GM12878 (cell line): ENCODE measurements at regions not wholly inside any gene's neighbourhood (a gene's known extent, or its start where the extent isn't known, plus 50 kb on each side); places are given as distances from the start of the nearest gene placed in this dataset.

ENCODE experiments used
- ATAC-seq: fragments of 200-7000 bp; cut with Tn5 transposase; 3 replicates; pipeline ENCODE4 v1.9.1; 2020; ENCODE audit warnings: mild to moderate bottlenecking, moderate library complexity
- BruUV-seq: library from RNA; stranded (reverse); fragments of 400-500 nt; replicated peaks from 2 replicates; lab custom pipeline; 2021; lab: Mats Ljungman, UMichigan
- CTCF ChIA-PET: fragments of 300-600 bp; sonication (Branson Sonifier 250); formaldehyde crosslinking; extraction: SDS; loops from one replicate; lab custom pipeline; 2021; ENCODE audit warnings: inconsistent platforms; lab: Yijun Ruan, JAX
- POLR2A ChIA-PET: fragments of 350-600 bp; formaldehyde crosslinking; extraction: SDS; loops from one replicate; lab custom pipeline; 2021; ENCODE audit warnings: inconsistent platforms; lab: Charles Lee
- RAD21 ChIA-PET: fragments of 300-600 bp; sonication (Branson Sonifier 250); formaldehyde crosslinking; loops from one replicate; lab custom pipeline; 2023; ENCODE audit warnings: antibody characterized with exemption; ENCODE audit not compliant: unreplicated experiment; lab: Charles Lee
- SMC1A ChIA-PET: fragments of 300-600 bp; sonication (Branson Sonifier 250); formaldehyde crosslinking; loops from one replicate; lab custom pipeline; 2023; ENCODE audit not compliant: unreplicated experiment, uncharacterized antibody; lab: Charles Lee
- DNase-seq: peaks from one replicate; pipeline ENCODE4 v3.0.0-alpha.2; 2011; ENCODE audit warnings: low read depth, low spot score
- FAIRE-seq: peaks from 3 replicates; lab custom pipeline; 2011; peaks lifted over from hg19 to GRCh38; lab: Jason Lieb, UNC
- H2AFZ ChIP-seq: 2 replicates; pipeline ENCODE4 v1.6.0; 2011; ENCODE audit warnings: low read depth, low read length, control low read depth; ENCODE audit not compliant: control insufficient read depth
- H3K27ac ChIP-seq: 2 replicates; pipeline ENCODE4 v1.5.1; 2011; ENCODE audit warnings: control low read depth; ENCODE audit not compliant: control insufficient read depth, insufficient read depth
- H3K27me3 ChIP-seq, 2 experiments: replicated peaks in 1 of 2; 2 replicates each; pipeline versions ENCODE4 v1.6.0 to v1.6.1; 2011; ENCODE audit warnings: low read length in 1 of 2; ENCODE audit not compliant: control insufficient read depth in 2 of 2, insufficient read depth in 2 of 2
- H3K36me3 ChIP-seq, 2 experiments: 2 replicates each; pipeline ENCODE4 v1.5.1; 2011; ENCODE audit warnings: low read length in 1 of 2; ENCODE audit not compliant: control insufficient read depth in 2 of 2, insufficient read depth in 2 of 2
- H3K4me1 ChIP-seq: 2 replicates; pipeline ENCODE4 v1.6.1; 2011; ENCODE audit warnings: mild to moderate bottlenecking, low read length, moderate library complexity, mixed read lengths; ENCODE audit not compliant: control insufficient read depth, insufficient read depth
- H3K4me2 ChIP-seq: 2 replicates; pipeline ENCODE4 v1.6.0; 2011; ENCODE audit warnings: control low read depth; ENCODE audit not compliant: control insufficient read depth, insufficient read depth
- H3K4me3 ChIP-seq: fragments of 200-600 bp; sonication (generic); 2 replicates; pipeline ENCODE4 v1.5.1; 2016
- H3K79me2 ChIP-seq: 2 replicates; pipeline ENCODE4 v1.6.0; 2011; ENCODE audit warnings: low read length; ENCODE audit not compliant: control insufficient read depth, insufficient read depth
- H3K9ac ChIP-seq: 2 replicates; pipeline ENCODE4 v1.8.0; 2011; ENCODE audit warnings: low read length, control low read depth, mixed read lengths; ENCODE audit not compliant: control insufficient read depth, insufficient read depth
- H3K9me3 ChIP-seq: replicated peaks from 3 replicates; pipeline ENCODE4 v1.5.1; 2011; ENCODE audit warnings: mild to moderate bottlenecking, low read length; ENCODE audit not compliant: control insufficient read depth, insufficient read depth
- H4K20me1 ChIP-seq: 2 replicates; pipeline ENCODE4 v1.6.0; 2011; ENCODE audit not compliant: control insufficient read depth, insufficient read depth
- BRCA1 ChIP-seq: IDR thresholded peaks from 2 replicates; pipeline ENCODE4 v1.6.1; 2011; ENCODE audit warnings: low read depth, low read length, improper control_type of control experiment
- FOXK2 ChIP-seq: fragments of 450-650 bp; IDR thresholded peaks from 2 replicates; pipeline ENCODE4 v1.6.1; 2017; ENCODE audit warnings: mild to moderate bottlenecking, moderate library complexity
- HDGF ChIP-seq: fragments of 450-650 bp; IDR thresholded peaks from 2 replicates; pipeline ENCODE4 v1.6.1; 2016; ENCODE audit warnings: antibody characterized with exemption
- KAT2A ChIP-seq: conservative IDR thresholded peaks from 2 replicates; pipeline ENCODE4 v1.6.1; 2011; ENCODE audit warnings: low read depth, low read length; ENCODE audit not compliant: control insufficient read depth
- LARP7 ChIP-seq: fragments of 450-650 bp; IDR thresholded peaks from 2 replicates; pipeline ENCODE4 v1.6.1; 2017; ENCODE audit warnings: mild to moderate bottlenecking
- SKIL ChIP-seq: fragments of 450-650 bp; IDR thresholded peaks from 2 replicates; pipeline ENCODE4 v1.6.1; 2017; ENCODE audit warnings: mild to moderate bottlenecking, low read depth, inconsistent platforms; ENCODE audit not compliant: poor library complexity, severe bottlenecking
- ZNF384 ChIP-seq: IDR thresholded peaks from 2 replicates; pipeline ENCODE4 v1.6.1; 2012; ENCODE audit warnings: low read depth, mild to moderate bottlenecking, low read length, improper control_type of control experiment, borderline replicate concordance
- WGBS: methylation state at CpG from one replicate; pipeline ENCODE4 v1.1.6; 2016; ENCODE audit warnings: low lambda C conversion rate; ENCODE audit not compliant: insufficient replicate concordance, insufficient coverage; ENCODE audit errors: missing lambda C conversion rate; 5-methylcytosine and 5-hydroxymethylcytosine counted together
- in situ Hi-C: fragments of 300-500 bp; cut with MboI; formaldehyde crosslinking; loops from 9 replicates; pipeline ENCODE4 v1.14.3; 2018; ENCODE audit warnings: mixed read lengths
- intact Hi-C: fragments of 100-400 bp; cut with micrococcal nuclease; formaldehyde crosslinking; loops from one replicate; pipeline ENCODE4 v1.14.2; 2022; ENCODE audit not compliant: unreplicated experiment
- TF ChIP-seq, protein P1 (sequence below): fragments of 150-350 bp; IDR thresholded peaks from 2 replicates; pipeline ENCODE4 v1.6.1; 2016; ENCODE audit warnings: low read depth, low read length
- TF ChIP-seq, protein P2 (sequence below): IDR thresholded peaks from 2 replicates; pipeline ENCODE4 v1.6.1; 2012; ENCODE audit warnings: low read depth, low read length, improper control_type of control experiment

DNA sequence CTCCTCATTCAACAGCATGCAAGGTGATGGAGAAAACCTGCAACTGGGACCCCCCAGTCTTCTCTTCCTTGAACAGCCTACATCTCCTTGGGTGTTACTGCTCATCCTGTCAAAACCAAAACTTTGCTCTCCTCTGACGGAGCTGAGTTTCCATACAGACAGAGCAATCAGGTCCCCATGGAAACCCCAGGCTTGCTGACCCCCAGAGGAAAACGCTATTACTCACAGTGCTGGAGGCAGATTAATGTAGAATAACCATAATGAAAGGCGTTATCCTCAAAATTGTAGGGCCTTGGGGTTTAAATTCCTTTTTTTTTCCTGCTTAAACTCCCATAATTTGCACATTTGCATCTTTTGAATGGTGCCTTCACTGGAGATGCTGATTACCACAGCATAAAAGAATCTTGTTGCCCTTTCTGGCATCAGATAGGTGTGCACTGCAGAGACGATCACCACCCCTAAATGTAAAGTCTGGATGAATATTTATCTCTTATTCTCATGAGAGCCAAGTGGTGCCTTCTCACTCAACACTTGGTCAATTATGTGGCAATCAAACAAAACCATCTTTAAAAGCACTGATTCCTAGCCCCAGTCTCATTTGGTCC, 126.3 kb downstream of the MSX2 start:
- ChIA-PET CTCF (no interaction called here), RAD21 (no interaction called here), POLR2A (no interaction called here), SMC1A (interaction anchor here (0.6 kb wide), 1 partner anchor 51 kb away, joined by 3 read pairs; no protein-coding TSS in a partner anchor)
- in situ Hi-C loops, result no loop called here
- BruUV-seq, result no TSS peak
- H3K9me3 ChIP-seq, result no peaks in the 10 kb centered on the region
- H3K27ac ChIP-seq, result no peak overlapping the region
- no peak overlapping the region for H2AFZ ChIP-seq
- H3K36me3 ChIP-seq, result no peaks in the 10 kb centered on the region
- DNase-seq, result no peak
- no peaks in the 10 kb centered on the region for H3K4me1 ChIP-seq
- no peaks in the 10 kb centered on the region for H4K20me1 ChIP-seq
- no peak for ATAC-seq
- no peak for FAIRE-seq
- no peak overlapping the region for H3K4me3 ChIP-seq
- TF ChIP-seq BRCA1, result no peak
- TF ChIP-seq SKIL, result no peak
- no peak for TF ChIP-seq HDGF
- no peak for TF ChIP-seq ZNF384
- TF ChIP-seq, protein P1, sequence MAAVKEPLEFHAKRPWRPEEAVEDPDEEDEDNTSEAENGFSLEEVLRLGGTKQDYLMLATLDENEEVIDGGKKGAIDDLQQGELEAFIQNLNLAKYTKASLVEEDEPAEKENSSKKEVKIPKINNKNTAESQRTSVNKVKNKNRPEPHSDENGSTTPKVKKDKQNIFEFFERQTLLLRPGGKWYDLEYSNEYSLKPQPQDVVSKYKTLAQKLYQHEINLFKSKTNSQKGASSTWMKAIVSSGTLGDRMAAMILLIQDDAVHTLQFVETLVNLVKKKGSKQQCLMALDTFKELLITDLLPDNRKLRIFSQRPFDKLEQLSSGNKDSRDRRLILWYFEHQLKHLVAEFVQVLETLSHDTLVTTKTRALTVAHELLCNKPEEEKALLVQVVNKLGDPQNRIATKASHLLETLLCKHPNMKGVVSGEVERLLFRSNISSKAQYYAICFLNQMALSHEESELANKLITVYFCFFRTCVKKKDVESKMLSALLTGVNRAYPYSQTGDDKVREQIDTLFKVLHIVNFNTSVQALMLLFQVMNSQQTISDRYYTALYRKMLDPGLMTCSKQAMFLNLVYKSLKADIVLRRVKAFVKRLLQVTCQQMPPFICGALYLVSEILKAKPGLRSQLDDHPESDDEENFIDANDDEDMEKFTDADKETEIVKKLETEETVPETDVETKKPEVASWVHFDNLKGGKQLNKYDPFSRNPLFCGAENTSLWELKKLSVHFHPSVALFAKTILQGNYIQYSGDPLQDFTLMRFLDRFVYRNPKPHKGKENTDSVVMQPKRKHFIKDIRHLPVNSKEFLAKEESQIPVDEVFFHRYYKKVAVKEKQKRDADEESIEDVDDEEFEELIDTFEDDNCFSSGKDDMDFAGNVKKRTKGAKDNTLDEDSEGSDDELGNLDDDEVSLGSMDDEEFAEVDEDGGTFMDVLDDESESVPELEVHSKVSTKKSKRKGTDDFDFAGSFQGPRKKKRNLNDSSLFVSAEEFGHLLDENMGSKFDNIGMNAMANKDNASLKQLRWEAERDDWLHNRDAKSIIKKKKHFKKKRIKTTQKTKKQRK, result no peak
- no peak for TF ChIP-seq LARP7
- no peak for TF ChIP-seq FOXK2
- TF ChIP-seq, protein P2, sequence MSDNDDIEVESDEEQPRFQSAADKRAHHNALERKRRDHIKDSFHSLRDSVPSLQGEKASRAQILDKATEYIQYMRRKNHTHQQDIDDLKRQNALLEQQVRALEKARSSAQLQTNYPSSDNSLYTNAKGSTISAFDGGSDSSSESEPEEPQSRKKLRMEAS, result no peak
- TF ChIP-seq KAT2A, result no peak
- TF ChIP-seq, all 136 proteins: peak for 0
- WGBS, result 13% methylated on average over 4 of the region's 4 CpGs
- Histone ChIP-seq H3K4me2 (no peak overlapping the region), H3K79me2 (no peaks in the 10 kb centered on the region), H3K27me3 (no peaks in the 10 kb centered on the region; a peak in 2 of 4 replicates), H3K9ac (no peak overlapping the region)
- intact Hi-C loops, result no loop called here
